HL-60 (cell line): ENCODE measurements at regions not wholly inside any gene's neighbourhood (a gene's known extent, or its start where the extent isn't known, plus 50 kb on each side); places are given as distances from the start of the nearest gene placed in this dataset.

Source experiments
- CTCF ChIP-seq: IDR thresholded peaks from one replicate; pipeline ENCODE4 v1.5.1; 2011; ENCODE audit warnings: low read length, control low read depth, inconsistent platforms; ENCODE audit not compliant: insufficient read depth
- GABPA ChIP-seq: IDR thresholded peaks from 2 replicates; pipeline ENCODE4 v1.6.1; 2012; ENCODE audit warnings: low read depth
- POLR2AphosphoS5 ChIP-seq: IDR thresholded peaks from 2 replicates; pipeline ENCODE4 v1.6.1; 2012; ENCODE audit warnings: low read depth

- TF ChIP-seq CTCF: no peak
- TF ChIP-seq POLR2AphosphoS5: no peak
- no peak for TF ChIP-seq GABPA
Measured at GRCh38 chr5:124627815-124628595, 118.4 kb downstream of the ZNF608 start.
